ENCODE measurements at regions not wholly inside any gene's neighbourhood (a gene's known extent, or its start where the extent isn't known, plus 50 kb on each side); places are given as distances from the start of the nearest gene placed in this dataset.

- no peaks in the 10 kb centered on the region for H3K4me1 ChIP-seq
- H3K4me3 ChIP-seq (ENCODE audit: low read depth, low read length), result no peak overlapping the region
- no peaks in the 10 kb centered on the region; the same call in 1 of the 2 replicates for H3K27me3 ChIP-seq
- no peak for DNase-seq
- TF ChIP-seq CTCF (IDR thresholded peaks at IDR 0.05; ENCODE audit: low read depth, low read length), result no peak
- no peaks in the 10 kb centered on the region for H3K9me3 ChIP-seq
- no peaks in the 10 kb centered on the region for H3K36me3 ChIP-seq
Observed at GRCh38 chr4:44861756-44862155, 135.4 kb upstream of the GNPDA2 start.

DNA sequence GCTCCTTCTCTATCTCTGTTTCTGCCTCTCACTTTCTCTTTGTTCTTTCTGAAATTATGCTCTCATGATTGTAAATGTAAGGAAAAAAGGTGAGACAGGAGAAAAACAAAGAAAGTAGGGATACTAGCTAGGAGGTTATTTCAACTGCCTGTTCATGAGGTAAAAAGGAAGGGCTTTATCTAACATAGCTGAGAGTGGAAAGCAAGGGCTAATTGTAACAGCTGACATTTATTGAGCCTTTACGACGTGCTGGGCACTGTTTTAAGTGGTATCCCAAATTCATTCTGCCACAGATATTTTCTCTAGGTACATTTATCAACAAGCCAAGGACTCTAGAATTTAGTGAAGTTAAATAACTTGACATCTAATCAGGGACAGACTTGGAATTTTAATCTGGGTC lies 133.1 kb upstream of the GNPDA2 start:
- Histone ChIP-seq H3K27me3 (no peaks in the 10 kb centered on the region; the same call in 1 of the 2 replicates), H3K9me3 (no peaks in the 10 kb centered on the region), H3K4me1 (no peaks in the 10 kb centered on the region), H3K4me3 (ENCODE audit: low read depth, low read length) (no peak overlapping the region), H3K36me3 (no peaks in the 10 kb centered on the region)
- no peak for TF ChIP-seq CTCF (IDR thresholded peaks at IDR 0.05; ENCODE audit: low read depth, low read length)
- DNase-seq, result no peak

DNA sequence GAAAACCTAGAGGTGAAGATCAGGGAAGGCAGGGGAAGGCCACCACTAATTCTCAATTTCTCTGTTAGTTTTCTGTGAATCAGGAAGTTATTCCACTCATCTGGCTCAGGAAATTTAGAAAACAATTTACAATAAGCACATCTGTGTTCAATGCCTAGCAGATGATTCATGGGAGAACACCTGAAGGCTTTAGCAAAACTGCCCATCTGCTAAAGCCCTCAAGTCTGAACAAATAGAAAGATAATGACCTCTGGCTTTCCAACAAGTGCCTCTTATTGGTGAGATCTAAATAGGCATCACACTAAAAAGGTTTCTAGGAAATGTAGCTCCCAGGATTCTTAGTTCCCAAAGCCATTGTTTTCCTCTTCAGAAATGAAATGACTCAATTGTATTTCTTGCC lies 122.1 kb upstream of the GNPDA2 start:
- no peaks in the 10 kb centered on the region for H3K36me3 ChIP-seq
- H3K4me1 ChIP-seq, result no peaks in the 10 kb centered on the region
- H3K9me3 ChIP-seq, result no peaks in the 10 kb centered on the region
- H3K4me3 ChIP-seq (ENCODE audit: low read depth, low read length), result no peak overlapping the region
- no peak for DNase-seq
- no peaks in the 10 kb centered on the region for H3K27me3 ChIP-seq
- TF ChIP-seq CTCF (IDR thresholded peaks at IDR 0.05; ENCODE audit: low read depth, low read length), result no peak

- Histone ChIP-seq H3K9me3 (no peaks in the 10 kb centered on the region), H3K4me3 (ENCODE audit: low read depth, low read length) (no peak overlapping the region), H3K27me3 (no peaks in the 10 kb centered on the region), H3K4me1 (no peaks in the 10 kb centered on the region), H3K36me3 (no peaks in the 10 kb centered on the region)
- no peak for TF ChIP-seq CTCF (IDR thresholded peaks at IDR 0.05; ENCODE audit: low read depth, low read length)
- no peak for DNase-seq
Observed at GRCh38 chr4:44845993-44846392, 119.6 kb upstream of the GNPDA2 start.

GRCh38 chr4:44845309-44845708 lies 119.0 kb upstream of the GNPDA2 start:
- H3K36me3 ChIP-seq, result no peaks in the 10 kb centered on the region
- no peak overlapping the region for H3K4me3 ChIP-seq (ENCODE audit: low read depth, low read length)
- no peaks in the 10 kb centered on the region for H3K27me3 ChIP-seq
- no peak for DNase-seq
- TF ChIP-seq CTCF (IDR thresholded peaks at IDR 0.05; ENCODE audit: low read depth, low read length), result no peak
- no peaks in the 10 kb centered on the region for H3K4me1 ChIP-seq
- H3K9me3 ChIP-seq, result no peaks in the 10 kb centered on the region

- Histone ChIP-seq H3K4me1 (no peaks in the 10 kb centered on the region), H3K4me3 (ENCODE audit: low read depth, low read length) (no peak overlapping the region), H3K9me3 (no peaks in the 10 kb centered on the region), H3K27me3 (no peaks in the 10 kb centered on the region), H3K36me3 (no peaks in the 10 kb centered on the region)
- DNase-seq, result no peak
- TF ChIP-seq CTCF (IDR thresholded peaks at IDR 0.05; ENCODE audit: low read depth, low read length), result no peak
Observed at GRCh38 chr4:44842531-44842930, 116.2 kb upstream of the GNPDA2 start.
